HEK293 (cell line): ENCODE measurements at regions not wholly inside any gene's neighbourhood (a gene's known extent, or its start where the extent isn't known, plus 50 kb on each side); places are given as distances from the start of the nearest gene placed in this dataset.

ENCODE experiments used
- CTCF ChIA-PET: fragments of 350-600 bp; formaldehyde crosslinking; extraction: SDS; loops from one replicate; lab custom pipeline; 2021; ENCODE audit warnings: antibody characterized with exemption; lab: Yijun Ruan, JAX
- POLR2A ChIA-PET: fragments of 300-600 bp; formaldehyde crosslinking; extraction: SDS; loops from one replicate; lab custom pipeline; 2020; ENCODE audit warnings: antibody characterized with exemption, inconsistent platforms; lab: Yijun Ruan, JAX
- H3K27ac ChIP-seq: fragments of 200-500 bp; sonication (Bioruptor generic); 2 replicates; pipeline ENCODE4 v1.5.1; 2014; ENCODE audit warnings: low read depth, low read length, control low read depth, inconsistent platforms; ENCODE audit errors: extremely low read depth
- H3K36me3 ChIP-seq, 2 experiments: fragments of 200-500 bp in 1 of 2; sonication (Bioruptor generic) in 1 of 2; 1 replicate in 1 of 2; 2 replicates in 1 of 2; pipeline ENCODE4 v1.5.1; 2014 to 2017; ENCODE audit warnings: inconsistent platforms in 2 of 2, low read length in 2 of 2; ENCODE audit not compliant: control insufficient read depth in 2 of 2, insufficient read depth in 1 of 2
- H3K4me1 ChIP-seq: fragments of 200-500 bp; sonication (Bioruptor generic); 2 replicates; pipeline ENCODE4 v1.5.1; 2014; ENCODE audit warnings: mild to moderate bottlenecking, low read length, inconsistent platforms; ENCODE audit not compliant: control insufficient read depth, insufficient read depth
- H3K4me3 ChIP-seq: 2 replicates; pipeline ENCODE4 v1.5.1; 2011; ENCODE audit warnings: low read depth, mild to moderate bottlenecking, control low read depth, low read length, moderate library complexity
- H3K9me3 ChIP-seq: fragments of 200-500 bp; sonication (Bioruptor generic); 2 replicates; pipeline ENCODE4 v1.5.1; 2014; ENCODE audit warnings: low read depth, low read length, inconsistent platforms; ENCODE audit not compliant: control insufficient read depth, insufficient read depth
- FEZF1 ChIP-seq: fragments of 450-650 bp; formaldehyde crosslinking; IDR thresholded peaks from 2 replicates; pipeline ENCODE4 v1.5.1; 2016; ENCODE audit warnings: missing biosample characterization, missing genetic modification characterization
- TCF7L2 ChIP-seq: IDR thresholded peaks from 2 replicates; pipeline ENCODE4 v1.6.1; 2011; ENCODE audit warnings: low read depth, mild to moderate bottlenecking, inconsistent platforms, low read length, moderate library complexity, borderline replicate concordance
- ZBTB17 ChIP-seq: fragments of 450-650 bp; formaldehyde crosslinking; IDR thresholded peaks from 2 replicates; pipeline ENCODE4 v1.5.1; 2016; ENCODE audit warnings: missing biosample characterization, missing genetic modification characterization
- ZBTB26 ChIP-seq: fragments of 450-650 bp; formaldehyde crosslinking; optimal IDR thresholded peaks from 2 replicates; pipeline ENCODE3; 2016; ENCODE audit warnings: missing biosample characterization, mild to moderate bottlenecking, missing genetic modification characterization
- ZFP69B ChIP-seq: fragments of 450-650 bp; formaldehyde crosslinking; IDR thresholded peaks from 2 replicates; pipeline ENCODE4 v1.5.1; 2016; ENCODE audit warnings: missing biosample characterization, missing genetic modification characterization
- ZNF140 ChIP-seq: fragments of 450-650 bp; formaldehyde crosslinking; IDR thresholded peaks from 2 replicates; pipeline ENCODE4 v1.5.1; 2016; ENCODE audit warnings: missing biosample characterization, missing genetic modification characterization
- ZNF175 ChIP-seq: fragments of 450-650 bp; formaldehyde crosslinking; IDR thresholded peaks from 2 replicates; pipeline ENCODE4 v1.5.1; 2016; ENCODE audit warnings: missing biosample characterization, missing genetic modification characterization
- ZNF19 ChIP-seq: fragments of 450-650 bp; formaldehyde crosslinking; IDR thresholded peaks from 2 replicates; pipeline ENCODE4; 2016; ENCODE audit warnings: missing biosample characterization, missing genetic modification characterization, low read depth
- ZNF214 ChIP-seq: fragments of 450-650 bp; formaldehyde crosslinking; IDR thresholded peaks from 2 replicates; pipeline ENCODE4 v1.5.1; 2017; ENCODE audit warnings: missing biosample characterization, mild to moderate bottlenecking, missing genetic modification characterization, borderline replicate concordance
- ZNF239 ChIP-seq: fragments of 450-650 bp; formaldehyde crosslinking; IDR thresholded peaks from 2 replicates; pipeline ENCODE4 v1.5.1; 2016; ENCODE audit warnings: missing biosample characterization, missing genetic modification characterization
- ZNF266 ChIP-seq: fragments of 450-650 bp; formaldehyde crosslinking; IDR thresholded peaks from 2 replicates; pipeline ENCODE4 v1.5.1; 2016; ENCODE audit warnings: missing biosample characterization, missing genetic modification characterization, low read depth
- ZNF366 ChIP-seq: fragments of 450-650 bp; formaldehyde crosslinking; conservative IDR thresholded peaks from 2 replicates; pipeline ENCODE4 v1.5.1; 2016; ENCODE audit warnings: missing biosample characterization, missing genetic modification characterization
- ZNF394 ChIP-seq: fragments of 450-650 bp; formaldehyde crosslinking; IDR thresholded peaks from 2 replicates; pipeline ENCODE4 v1.5.1; 2016; ENCODE audit warnings: missing biosample characterization, missing genetic modification characterization, mild to moderate bottlenecking, moderate library complexity, borderline replicate concordance
- ZNF548 ChIP-seq: fragments of 450-650 bp; formaldehyde crosslinking; IDR thresholded peaks from 2 replicates; pipeline ENCODE4 v1.5.1; 2016; ENCODE audit warnings: missing biosample characterization, missing genetic modification characterization
- ZNF596 ChIP-seq: fragments of 450-650 bp; IDR thresholded peaks from 2 replicates; pipeline ENCODE4 v1.5.0; 2018; ENCODE audit warnings: missing biosample characterization, mild to moderate bottlenecking, missing genetic modification characterization, moderate library complexity
- ZNF654 ChIP-seq: fragments of 450-650 bp; formaldehyde crosslinking; IDR thresholded peaks from 2 replicates; pipeline ENCODE4 v1.5.1; 2016; ENCODE audit warnings: low read depth, missing biosample characterization, missing genetic modification characterization
- ZNF747 ChIP-seq: fragments of 450-650 bp; formaldehyde crosslinking; IDR thresholded peaks from 2 replicates; pipeline ENCODE4 v1.5.1; 2016; ENCODE audit warnings: missing biosample characterization, missing genetic modification characterization
- ZNF768 ChIP-seq: fragments of 450-650 bp; formaldehyde crosslinking; IDR thresholded peaks from 2 replicates; pipeline ENCODE4 v1.5.1; 2018; ENCODE audit warnings: missing biosample characterization, mild to moderate bottlenecking, missing genetic modification characterization
- ZNF792 ChIP-seq: fragments of 450-650 bp; formaldehyde crosslinking; IDR thresholded peaks from 2 replicates; pipeline ENCODE4 v1.5.1; 2016; ENCODE audit warnings: missing biosample characterization, missing genetic modification characterization
- ZSCAN18 ChIP-seq: fragments of 450-650 bp; formaldehyde crosslinking; IDR thresholded peaks from 2 replicates; pipeline ENCODE4 v1.5.1; 2016; ENCODE audit warnings: missing biosample characterization, missing genetic modification characterization
- ZSCAN4 ChIP-seq: fragments of 450-650 bp; formaldehyde crosslinking; IDR thresholded peaks from 2 replicates; pipeline ENCODE4 v1.5.1; 2017; ENCODE audit warnings: missing biosample characterization, missing genetic modification characterization

- TF ChIP-seq FEZF1 (tag by site-specific recombination), result 0 out of 2 replicates have a peak, but pooled peaks have one; percentile 19
Measured at GRCh38 chr5:87944553-87945285, 323.9 kb downstream of the TMEM161B start (continued).

- POLR2A ChIA-PET, result no interaction called here
- H3K27ac ChIP-seq, result no peak overlapping the region
- H3K9me3 ChIP-seq, result no peaks in the 10 kb centered on the region
- H3K4me1 ChIP-seq, result peaks cover 4% of the 10 kb centered on the region; the same call in 1 of the 2 replicates
- H3K4me3 ChIP-seq, result no peak overlapping the region
- TF ChIP-seq ZNF596 (no peak), ZSCAN18 (tag by site-specific recombination) (no peak), ZNF768 (tag by site-specific recombination) (no peak), ZNF175 (no peak), ZNF792 (tag by site-specific recombination) (no peak), ZNF266 (tag by site-specific recombination) (no peak), TCF7L2 (no peak), ZNF747 (no peak), ZBTB26 (tag by site-specific recombination) (no peak), ZNF19 (tag by site-specific recombination) (no peak), ZFP69B (no peak), ZSCAN4 (tag by site-specific recombination) (no peak), ZBTB17 (tag by site-specific recombination) (no peak), ZNF394 (tag by site-specific recombination) (no peak), ZNF239 (tag by site-specific recombination) (no peak), ZNF654 (tag by site-specific recombination) (no peak), ZNF140 (tag by site-specific recombination) (no peak), ZNF548 (tag by site-specific recombination) (no peak)
- CTCF ChIA-PET, result no interaction called here
- no peaks in the 10 kb centered on the region for H3K36me3 ChIP-seq
Measured at GRCh38 chr5:87940775-87941174, 327.9 kb downstream of the TMEM161B start.

- ChIA-PET CTCF (no interaction called here), POLR2A (no interaction called here)
- H3K9me3 ChIP-seq, result no peaks in the 10 kb centered on the region
- H3K4me3 ChIP-seq, result no peak overlapping the region
- no peaks in the 10 kb centered on the region for H3K36me3 ChIP-seq
- H3K27ac ChIP-seq, result no peak overlapping the region
- TF ChIP-seq ZNF366 (peak; percentile 92), ZNF214 (tag by site-specific recombination) (no peak)
- H3K4me1 ChIP-seq, result no peaks in the 10 kb centered on the region
Measured at GRCh38 chr5:87936667-87937066, 332.0 kb downstream of the TMEM161B start.
